NCI-H748 treated with DMSO at 0.1 percent for 48 hours (cell line): ENCODE measurements at regions not wholly inside any gene's neighbourhood (a gene's known extent, or its start where the extent isn't known, plus 50 kb on each side); places are given as distances from the start of the nearest gene placed in this dataset.

Experiments used
- DNase-seq: peaks from one replicate; lab custom pipeline; 2025; lab: John Stamatoyannopoulos, UW

DNA sequence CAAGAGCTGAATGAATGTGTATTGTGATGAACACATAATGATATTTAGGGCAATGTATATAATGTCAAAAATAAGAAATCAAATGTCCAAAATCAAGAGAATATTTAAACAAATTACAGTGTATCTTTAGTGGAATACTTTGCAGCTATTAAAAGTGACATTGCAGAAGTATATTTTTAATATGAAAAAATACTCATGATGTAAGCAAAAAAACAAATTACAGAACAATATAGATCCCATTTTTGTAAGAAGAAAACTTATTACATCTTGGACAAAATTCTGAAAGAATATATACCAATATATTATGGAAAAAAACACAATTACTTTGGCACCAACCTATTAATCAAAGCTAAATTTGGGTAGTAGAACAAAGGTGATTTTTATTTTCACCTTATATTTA, 308.2 kb upstream of the NEBL start:
- DNase-seq, result no peak

DNA sequence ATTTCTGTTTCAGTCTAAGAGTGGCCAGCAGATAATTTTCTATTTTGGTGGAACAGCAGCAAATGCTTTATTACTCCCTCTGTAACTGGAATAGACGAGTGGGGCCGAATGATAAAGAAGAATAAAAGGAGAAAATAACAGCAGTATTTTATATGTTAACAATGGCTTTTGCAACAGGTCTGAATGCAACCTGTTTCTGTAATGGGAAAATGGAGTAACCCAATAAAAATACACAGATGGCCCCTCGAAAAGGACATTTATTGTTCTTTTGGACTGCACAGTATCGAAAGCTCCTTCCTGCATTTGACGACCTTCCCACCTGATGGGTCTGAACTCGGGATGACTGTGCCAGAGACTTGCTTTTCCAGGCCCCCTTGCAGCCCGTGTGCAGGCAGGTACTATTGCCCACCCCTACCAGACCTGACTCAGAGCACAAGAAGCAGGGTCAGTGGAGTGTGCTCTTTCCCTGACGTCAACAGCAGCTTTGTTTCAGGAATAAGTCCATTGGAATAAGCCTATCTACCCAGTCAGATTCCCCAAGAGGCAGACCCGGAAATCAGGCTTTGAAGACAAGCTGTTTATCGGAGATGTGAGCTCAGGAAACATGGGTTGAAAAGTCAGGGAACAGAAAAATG, 306.5 kb upstream of the NEBL start:
- DNase-seq, result no peak

DNA sequence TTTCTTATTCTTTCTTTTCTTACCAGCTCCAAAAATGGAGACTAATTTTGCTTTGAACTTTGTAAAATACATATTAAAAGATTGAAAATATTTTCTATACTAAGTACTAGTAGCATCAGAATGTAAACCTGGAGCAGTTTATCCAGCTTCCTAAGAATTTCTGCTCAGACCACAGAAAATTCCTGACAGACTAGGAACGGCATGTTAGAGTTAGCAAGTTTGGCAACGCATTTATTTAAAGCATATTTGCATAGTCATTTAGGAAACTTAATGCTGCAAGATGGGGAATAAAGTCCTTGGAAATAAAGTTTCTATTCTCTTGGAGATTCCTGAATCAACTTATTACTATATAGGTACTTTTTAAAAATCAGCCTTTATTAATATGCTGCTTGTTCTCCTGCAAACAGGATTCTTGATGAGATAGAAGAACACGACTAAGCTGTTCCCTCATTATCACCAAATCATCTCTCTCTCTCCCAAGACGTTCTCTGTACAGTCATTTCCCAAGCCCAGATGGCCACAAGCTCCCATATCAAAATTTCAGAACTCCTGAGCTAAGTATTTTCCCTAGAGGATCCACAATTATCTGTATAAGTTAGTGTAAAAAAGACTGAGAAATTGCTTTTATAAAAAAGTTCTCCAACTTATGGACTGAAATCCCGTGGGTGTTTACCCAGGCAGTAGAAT, 305.8 kb upstream of the NEBL start:
- DNase-seq, result no peak

DNA sequence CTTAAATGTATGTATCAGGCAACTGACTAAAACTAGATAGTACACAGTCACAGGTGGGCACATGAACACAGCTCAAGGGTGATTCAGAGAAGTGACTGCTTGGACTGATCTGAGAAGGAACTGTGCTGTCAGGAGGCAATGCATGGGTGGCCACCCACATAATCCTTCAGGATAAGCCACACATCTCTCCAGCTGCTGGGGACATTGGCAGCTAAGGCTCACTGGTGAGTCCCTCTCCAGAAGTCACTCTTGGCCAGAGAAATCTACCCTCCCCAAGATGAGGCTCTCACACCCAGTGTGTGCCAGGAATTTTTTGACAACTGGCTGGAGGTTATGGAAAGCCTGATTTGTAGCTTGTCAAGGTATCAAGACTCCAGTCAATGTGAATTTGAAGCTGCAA, 302.4 kb upstream of the NEBL start:
- no peak for DNase-seq

DNA sequence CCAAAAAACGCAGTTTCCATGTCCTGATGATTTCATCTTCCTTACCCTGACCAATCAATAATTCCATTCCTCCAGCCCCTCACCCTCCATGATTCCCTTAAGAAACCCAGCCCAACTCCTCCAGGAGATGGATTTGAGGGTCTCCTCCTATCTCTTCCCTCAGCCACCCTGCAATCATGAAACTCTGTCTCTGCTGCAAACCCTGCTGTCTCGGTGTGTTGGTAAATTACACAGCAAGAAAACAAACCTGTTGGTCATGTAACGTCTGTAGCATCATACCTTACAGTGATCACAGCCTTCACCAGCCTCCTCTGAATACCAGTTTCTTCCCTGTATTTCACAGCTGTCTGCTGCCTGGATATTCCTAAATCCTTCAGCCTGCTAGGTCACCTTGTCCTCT, 300.7 kb upstream of the NEBL start:
- DNase-seq, result no peak

DNA sequence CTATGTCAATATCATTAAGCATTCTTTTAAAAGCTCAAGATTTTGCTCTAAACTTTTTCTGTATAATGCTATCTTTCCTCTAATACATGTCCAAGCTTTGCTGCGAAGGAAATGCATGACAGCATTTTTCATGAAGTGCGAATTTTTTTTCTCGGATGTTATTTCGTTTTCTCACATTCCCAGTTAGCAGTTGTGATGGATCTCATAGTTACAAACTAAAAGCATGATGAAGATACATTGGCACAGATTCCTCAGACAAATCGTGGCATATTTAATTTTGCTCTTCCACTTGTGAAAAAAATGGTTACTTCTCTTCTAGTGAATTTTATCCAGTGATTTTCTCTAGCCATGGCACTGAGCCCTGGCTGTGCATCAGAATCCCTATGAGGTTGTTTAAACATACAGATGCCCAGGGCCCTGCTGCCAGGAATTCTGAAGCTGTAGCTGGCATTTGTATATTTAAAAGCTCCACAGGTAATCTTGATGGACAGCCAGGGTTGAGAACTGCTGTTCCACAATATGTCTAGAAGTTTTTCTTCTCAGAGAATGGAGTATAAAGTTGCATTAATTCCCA, 299.8 kb upstream of the NEBL start:
- no peak for DNase-seq

DNA sequence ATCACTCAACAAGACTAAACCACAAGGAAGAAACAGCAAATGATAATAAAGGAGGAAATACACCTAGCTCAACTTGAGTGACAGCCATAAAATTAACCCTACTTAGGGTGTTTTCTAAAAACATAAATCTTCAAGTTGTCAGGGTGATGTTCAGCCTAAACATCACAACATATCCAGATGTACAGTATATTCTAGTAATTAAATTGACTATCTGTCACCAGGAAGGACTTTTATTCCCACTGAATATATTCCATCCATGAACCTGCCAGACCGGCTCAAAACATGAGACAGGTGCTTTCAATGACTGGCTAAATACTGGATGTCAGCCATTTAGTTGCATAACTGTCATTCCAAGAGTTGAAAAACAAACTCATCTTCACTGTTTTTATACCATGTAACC, 298.1 kb upstream of the NEBL start:
- peak; percentile 63 for DNase-seq

DNA sequence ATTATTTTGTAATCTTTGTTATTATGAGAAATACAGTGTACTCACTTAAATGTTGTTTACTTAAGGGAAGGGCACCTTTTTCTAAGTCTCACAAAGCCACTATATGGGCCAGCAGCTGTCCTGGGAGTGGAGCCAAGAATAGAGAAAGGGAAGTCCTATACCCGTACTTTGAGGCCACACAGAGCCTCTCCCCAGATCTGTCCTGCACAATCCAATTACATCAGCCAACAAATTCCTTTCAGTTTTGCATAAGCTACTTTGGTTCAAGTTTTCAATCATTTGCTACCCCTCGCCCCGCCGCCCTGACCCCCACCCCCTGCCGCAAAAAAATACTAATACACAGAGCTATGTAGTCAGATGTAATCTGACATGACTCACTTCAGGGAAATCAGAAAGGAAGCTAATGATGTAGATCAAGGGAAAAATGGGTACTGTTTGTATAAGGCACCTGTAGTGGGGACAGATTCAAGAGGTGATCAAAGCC, 297.4 kb upstream of the NEBL start:
- peak; percentile 39 for DNase-seq

DNA sequence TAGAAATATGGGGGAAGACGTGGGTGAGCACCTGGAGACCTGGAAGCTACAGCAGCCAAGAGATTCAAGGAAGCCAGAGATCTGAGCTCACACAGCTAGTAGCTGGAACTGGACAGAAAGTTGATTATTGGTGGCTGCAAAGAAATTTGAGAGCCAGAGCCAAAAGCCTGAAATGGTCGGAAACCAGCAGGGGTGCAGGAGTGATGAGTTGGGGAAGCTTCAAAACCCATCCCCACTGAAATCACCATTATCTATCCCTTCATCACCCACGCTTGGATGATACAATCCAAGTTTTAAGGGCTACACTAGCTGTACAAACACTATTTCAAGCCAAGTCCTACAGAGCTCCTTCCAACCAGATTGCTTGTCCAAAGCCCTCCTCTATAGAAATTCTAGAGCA, 296.1 kb upstream of the NEBL start:
- DNase-seq, result no peak

DNA sequence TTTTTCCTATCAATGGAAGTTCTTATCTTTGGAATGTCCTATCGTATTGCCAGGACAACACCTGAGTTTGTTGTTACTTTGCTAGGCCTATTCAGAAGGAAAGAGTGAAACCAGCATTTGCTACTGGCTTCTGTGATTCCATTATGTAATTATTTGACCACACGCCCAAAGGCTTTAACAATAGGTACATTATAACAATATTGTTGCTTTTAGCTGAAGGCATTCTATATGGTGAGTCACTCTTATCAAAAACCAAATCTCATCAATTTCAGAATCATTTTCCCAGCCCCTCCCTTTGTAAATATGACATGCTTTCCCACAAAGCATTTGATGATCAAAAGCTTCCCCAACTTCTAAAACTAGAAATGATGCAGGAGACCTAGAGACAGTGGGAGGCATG, 294.4 kb upstream of the NEBL start:
- DNase-seq, result no peak

DNA sequence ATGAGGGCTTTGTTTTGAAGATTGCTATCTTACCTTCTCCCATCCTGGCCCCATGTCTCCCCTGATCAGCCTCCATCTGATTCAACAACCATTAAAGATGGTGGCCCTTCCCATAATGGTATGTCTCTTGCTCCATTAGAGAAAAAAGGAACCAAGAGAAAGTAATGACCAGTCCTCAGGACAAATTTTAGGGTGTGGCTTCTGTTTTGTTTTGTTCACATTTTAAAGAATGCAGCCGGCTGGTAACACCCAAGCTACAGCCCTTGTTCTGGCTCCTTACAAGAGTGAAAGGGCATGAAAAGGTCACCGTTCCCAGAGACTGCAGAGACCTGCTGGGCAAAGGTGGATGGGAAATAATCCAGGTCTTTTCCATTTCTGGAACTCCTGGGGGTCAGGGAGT, 287.9 kb upstream of the NEBL start:
- no peak for DNase-seq

DNA sequence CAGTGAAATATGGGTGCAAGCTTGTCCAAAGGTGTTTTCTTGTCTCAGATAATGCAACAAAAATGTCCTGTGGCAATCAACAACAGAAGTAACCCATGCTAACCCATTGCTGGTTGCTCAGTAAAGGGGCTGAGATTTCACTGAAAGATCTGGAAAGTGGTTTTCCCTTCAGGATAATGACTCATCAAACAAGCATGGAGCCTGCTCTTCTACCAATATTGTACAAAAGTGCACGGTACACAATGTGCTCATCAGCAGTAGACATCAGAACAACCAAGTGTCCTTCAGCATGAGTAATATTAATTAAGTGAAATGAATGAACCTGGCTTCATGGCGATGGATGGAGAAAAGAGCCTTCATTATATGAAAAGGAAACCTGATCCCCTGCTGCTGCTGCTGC, 287.1 kb upstream of the NEBL start:
- DNase-seq, result peak; percentile 63

DNA sequence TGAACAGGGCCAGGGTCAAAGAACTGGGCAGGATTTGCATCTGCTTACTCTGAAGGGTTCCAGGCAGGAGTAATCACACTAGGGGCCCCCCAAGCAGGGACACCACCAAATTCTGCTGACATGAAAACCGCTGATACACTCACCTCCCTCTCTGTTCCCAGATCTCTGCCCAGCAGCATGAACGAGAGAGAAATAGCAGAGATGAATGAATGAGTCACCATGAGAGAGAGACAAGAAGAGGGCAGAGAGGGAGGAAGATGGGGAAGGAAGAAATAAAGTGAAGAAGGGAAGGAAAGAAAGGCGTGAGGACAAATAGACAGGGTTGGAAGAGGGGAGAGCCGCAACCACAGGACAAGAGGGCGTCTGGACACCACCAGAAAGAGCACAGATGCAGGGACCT, 285.9 kb upstream of the NEBL start:
- DNase-seq, result no peak

DNA sequence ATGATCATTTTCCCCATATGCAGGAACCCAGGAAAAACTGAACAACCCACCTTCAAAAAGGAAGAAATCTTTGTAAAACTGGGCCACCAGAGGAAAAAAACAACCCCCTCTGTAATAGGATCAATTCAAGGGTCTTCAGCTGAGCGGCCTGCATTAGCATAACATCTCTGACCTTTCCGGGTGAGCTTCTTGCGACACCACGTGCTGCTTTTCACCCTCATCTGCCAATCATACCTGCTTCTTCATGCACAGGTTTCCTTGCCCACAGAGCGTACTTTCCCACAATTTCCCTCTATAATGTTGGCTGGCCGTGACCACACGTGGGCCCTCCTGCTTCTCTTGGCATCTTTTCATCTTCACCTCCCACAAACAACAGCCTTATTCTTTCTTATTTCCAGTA, 284.3 kb upstream of the NEBL start:
- no peak for DNase-seq

DNA sequence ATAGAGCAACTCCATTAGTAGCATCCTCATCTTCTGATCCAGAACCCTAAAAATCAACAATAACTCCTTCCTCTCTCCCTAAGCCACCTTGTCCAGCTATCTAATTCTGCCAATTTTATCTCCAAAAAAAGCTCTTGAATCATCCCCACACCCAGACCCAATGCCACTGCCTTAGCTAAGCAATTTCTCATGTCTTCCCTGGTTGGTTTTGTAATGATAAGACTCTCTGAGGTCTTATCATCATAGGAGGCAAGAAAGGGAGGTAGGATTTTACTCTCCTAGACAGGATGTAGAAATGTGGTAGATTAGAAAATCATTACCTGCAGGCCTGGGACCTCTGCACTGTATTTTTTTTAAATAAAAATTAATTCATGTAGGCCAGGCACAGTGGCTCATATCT, 283.5 kb upstream of the NEBL start:
- no peak for DNase-seq

DNA sequence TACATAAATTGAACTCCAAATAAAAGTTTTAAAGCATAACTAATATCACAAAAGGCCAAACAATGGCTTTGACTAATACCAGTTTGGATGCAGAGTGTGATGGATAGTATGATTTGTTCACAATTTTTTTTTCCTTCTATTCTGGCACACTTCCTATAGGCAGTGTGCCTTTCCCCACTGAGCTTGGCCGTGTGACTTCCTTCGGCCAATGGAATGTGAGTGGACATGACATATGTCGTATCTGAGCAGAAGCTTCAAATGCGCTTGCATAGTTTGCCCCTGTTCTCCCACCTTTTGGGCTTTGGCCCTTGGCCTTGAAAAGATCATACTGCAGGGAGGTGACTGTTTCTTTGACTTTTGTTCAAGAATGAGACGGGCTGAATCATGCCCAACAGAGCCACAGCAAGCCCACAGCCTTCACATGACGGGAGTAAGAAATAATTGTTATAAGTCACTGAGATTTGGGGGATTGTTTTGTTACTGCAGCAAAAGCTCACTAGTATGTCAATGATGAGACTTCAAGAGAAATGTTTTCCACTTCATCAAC, 279.9 kb upstream of the NEBL start:
- no peak for DNase-seq

DNA sequence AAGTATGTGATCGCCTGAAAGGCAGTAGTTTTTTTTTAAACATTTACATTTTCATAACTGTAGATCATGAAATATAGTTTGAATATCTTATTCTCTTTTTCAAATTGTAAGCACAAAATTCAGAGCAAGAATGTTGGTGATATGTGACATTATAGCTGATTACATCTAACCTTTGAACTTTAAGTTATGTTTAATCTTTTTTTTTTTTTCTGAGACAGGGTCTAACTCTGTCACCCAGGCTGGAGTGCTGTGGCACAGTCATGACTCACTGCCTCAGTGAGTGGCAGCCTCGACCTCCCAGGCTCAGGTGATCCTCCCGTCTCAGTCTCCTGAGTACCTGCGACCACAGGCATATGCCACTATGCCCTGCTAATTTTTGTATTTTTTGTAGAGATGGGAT, 278.7 kb upstream of the NEBL start:
- no peak for DNase-seq

DNA sequence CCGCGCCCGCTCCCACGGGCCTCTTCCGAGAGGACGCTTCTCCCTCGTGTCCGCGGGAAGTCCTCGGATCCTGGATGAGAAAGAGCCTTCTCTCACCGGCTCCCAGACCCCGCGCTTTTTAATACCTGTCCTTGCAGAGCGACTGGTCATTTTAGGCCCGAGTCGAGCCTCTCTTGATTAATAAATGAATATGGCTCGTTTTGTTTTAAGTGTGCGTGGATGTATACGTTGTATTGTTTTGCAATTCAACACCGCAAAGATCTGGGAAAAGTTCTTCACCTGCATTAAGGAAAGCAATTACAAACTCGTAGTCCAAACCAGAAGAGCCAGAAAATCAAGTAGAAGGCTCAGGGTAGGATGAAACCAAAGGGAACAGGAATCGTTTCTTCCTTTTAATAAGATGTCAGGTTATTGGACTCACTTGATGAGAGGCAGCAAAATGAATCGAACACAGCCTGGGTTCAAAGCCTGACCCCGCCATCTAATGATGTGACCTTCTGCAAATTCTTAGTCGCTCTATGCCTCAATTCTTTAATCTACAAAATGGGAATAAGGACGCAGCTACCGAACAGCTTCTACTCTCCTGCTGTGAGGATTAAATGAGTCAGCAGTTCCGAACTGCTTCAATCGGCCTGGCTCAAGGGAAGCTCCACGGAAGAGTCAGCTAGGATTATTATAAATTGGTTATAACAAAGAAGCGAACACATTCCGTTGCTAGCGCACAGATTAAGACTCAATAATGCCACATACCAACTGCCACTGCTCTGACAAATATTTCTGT, 277.8 kb upstream of the NEBL start:
- no peak for DNase-seq

DNA sequence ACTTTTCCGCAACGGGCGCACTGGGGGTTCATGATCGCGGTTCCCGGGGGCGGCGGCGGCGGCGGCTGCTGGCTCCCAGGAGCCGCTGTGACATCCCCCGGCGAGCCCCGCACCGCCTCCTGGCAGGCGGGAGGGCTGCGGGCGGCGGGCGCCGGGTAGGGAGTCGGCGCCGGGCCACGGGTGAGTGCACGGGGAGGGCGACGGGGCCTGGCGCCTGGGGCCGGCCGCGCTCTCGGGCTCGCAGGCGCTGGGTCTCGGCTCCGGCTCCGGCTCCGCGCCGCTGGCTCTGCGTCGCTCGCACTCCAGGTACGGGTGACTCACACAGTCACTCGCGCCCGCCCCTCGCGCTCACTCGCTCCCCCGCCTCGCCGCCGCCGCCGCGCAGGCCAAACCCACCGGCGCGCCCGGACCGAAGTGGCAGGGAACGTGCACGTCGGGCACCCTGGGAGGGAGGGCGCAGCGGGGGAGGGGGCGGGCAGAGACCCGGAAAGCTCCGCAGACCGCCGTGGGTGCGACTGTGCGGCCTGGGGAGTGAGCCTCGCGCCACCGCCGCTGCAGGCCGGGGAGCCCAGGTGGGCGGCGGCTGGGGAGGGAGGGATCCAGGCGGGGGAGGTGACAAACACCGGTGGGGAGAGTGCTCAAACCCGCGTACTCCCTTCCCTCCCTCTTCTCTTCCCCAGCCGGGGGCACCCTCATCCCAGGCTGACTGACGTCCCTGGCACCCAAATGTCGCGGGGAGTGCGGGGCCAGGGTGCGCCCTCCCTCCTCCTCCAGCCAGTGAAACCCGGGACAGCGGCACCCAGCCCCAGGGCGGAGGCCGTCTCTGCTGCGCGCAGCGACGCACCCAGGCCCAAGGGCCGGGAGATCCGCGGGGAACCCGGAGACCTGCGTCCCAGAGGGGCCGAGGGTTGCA, 276.9 kb upstream of the NEBL start:
- DNase-seq, result peak; percentile 34

DNA sequence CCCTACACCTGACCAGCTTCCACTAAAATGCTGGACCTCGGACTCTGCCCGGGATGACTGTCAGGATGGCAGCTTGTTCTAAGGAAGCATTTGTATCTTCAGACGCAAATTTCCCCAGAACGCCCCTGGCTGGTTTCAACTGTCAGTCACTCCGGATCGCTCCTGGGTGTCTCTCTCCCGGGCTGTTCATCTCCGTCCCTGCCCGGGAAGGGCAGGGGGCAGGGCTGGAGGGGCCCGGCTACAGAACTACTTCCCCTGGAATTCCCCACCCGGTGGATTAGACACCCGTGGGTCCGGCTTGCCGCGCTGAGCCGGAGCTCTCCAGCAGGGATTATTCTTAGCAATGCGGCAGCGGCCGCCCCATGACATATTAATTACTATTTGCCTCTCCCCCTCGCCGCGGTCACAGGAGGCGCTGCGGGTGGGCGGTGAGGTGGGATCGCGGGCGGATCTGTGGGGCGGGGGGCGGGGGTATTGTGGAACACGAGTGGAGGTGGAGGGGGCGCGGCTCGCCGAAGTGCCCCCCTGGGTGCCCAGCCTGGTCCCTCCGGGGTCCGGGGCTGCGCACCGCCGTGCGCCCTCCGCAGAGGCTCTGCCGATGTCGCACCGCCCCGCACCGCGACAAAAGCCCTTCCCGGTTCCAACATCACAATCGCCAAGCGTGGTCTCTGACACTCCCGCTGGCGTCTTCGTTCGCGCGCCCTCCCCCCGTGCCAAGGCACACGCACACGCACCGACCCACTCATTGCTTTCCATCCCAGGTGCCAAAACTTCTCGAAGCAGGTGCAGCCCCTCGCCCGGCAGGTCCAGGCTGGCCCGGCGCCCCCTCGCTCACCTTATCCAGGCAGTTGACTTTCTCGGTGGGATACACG, 276.1 kb upstream of the NEBL start:
- DNase-seq, result peak; percentile 60

DNA sequence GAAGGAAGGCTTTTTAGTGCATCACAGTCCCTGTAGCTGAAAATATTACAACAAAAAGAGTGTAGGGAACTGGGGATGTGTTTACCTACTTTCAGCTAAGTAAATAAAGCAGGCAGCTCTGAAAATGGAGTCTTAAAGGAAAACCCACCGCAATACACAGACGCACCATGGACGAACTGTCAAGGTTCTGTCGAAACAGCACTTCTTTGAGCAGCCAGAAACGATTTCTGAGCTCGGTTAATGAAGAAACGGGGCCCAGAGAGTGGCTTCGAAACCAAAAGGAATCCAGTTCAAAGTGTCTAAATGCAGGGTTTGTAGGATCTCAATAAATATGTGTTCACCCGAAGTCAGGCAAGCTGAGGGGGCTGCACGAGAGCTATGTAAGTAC, 275.4 kb upstream of the NEBL start:
- no peak for DNase-seq
